NCI-H526 treated with DMSO at 0.1 percent for 48 hours (cell line): ENCODE measurements at regions not wholly inside any gene's neighbourhood (a gene's known extent, or its start where the extent isn't known, plus 50 kb on each side); places are given as distances from the start of the nearest gene placed in this dataset.
A peak's percentile ranks its signal among the peaks of the same experiment; 100 is the strongest.

Experiments
- DNase-seq: peaks from one replicate; lab custom pipeline; 2025; lab: John Stamatoyannopoulos, UW

- DNase-seq, result no peak
These were observed 210.0 kb upstream of the CST7 start for GRCh38 chr20:24738981-24739633.

DNA sequence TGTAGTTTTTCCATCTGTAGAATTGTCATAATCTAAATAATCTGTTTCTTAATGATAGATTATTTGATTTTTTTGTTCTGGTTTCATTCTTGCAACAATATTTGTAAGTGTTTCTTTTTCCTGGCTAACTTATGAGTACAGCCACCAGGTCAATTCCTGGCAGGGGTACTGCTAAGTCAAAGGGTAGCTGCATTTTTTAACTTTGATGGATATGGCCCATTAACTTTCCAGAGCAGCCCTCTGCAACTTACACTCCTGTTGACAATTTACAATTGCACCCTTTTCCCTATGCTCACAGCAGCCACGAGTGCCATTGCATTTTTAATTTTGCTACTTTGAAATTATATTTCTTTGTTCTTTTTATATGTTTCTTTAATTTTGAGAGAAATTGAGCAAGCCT is 209.3 kb upstream of the CST7 start:
- no peak for DNase-seq

- DNase-seq, result no peak
These were observed 207.5 kb upstream of the CST7 start for GRCh38 chr20:24741493-24742072.

GRCh38 chr20:24742436-24742835 is 206.6 kb upstream of the CST7 start:
- no peak for DNase-seq

GRCh38 chr20:24742989-24743388 is 206.1 kb upstream of the CST7 start:
- no peak for DNase-seq

DNA sequence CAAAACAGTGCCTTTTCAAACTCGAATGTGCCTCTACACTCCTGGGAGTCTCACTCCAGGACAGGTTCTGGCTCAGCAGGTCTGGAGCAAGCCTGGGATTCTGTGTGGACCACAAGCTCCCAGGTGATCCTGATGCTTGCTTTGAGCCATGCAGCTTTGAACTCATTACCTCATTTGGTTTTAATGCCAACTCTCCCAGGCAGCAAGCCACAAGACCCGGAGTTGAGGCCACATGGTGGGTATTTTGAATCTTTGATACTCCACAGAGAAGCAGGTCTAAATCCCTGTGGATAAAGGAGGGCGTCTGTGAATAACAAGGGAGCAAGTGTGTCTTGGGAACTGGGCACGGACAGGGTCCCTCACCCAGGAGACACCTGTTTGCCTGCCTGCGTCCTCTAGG is 205.4 kb upstream of the CST7 start:
- DNase-seq, result no peak

GRCh38 chr20:24744747-24745146 is 204.3 kb upstream of the CST7 start:
- no peak for DNase-seq

DNA sequence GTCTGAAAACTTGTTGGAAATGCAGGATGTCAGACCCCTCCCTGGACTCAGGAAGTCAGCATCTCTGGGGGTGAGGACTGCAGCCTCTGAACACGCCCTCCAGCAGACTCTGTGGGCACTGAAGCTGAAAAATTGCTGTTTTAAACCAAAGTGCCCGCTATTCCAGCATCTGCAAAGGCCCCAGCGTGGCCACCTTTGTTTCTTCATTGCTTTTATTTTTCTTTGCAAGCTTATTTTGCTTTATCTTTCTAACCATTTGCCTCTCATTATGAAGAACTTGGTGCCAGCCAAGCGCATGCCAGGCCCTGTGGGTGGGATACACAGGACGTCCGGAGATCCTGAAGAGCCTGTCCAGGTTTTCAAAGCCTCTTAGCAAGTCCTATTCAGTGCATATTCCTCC is 203.9 kb upstream of the CST7 start:
- no peak for DNase-seq

- DNase-seq, result no peak
These were observed 203.3 kb upstream of the CST7 start for GRCh38 chr20:24745617-24746350.

DNA sequence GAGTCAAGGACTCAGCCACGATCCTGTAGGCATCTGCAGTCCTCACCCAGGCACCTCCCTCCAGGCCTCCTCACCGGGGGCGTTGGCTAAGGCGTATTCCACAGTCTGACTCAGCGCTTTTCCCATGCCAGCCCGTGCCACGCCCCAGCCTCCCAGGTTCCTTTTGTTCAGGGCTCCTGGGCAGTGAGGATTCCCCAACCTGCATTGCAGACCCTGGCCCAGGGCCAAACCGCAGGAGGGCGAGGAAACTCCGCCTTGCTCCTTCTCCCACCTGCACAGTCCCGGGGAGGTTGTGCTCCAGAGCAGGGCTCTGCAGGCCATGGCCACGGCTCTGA is 202.8 kb upstream of the CST7 start:
- DNase-seq, result peak; percentile 62

- DNase-seq, result no peak
These were observed 201.9 kb upstream of the CST7 start for GRCh38 chr20:24747010-24747712.

DNA sequence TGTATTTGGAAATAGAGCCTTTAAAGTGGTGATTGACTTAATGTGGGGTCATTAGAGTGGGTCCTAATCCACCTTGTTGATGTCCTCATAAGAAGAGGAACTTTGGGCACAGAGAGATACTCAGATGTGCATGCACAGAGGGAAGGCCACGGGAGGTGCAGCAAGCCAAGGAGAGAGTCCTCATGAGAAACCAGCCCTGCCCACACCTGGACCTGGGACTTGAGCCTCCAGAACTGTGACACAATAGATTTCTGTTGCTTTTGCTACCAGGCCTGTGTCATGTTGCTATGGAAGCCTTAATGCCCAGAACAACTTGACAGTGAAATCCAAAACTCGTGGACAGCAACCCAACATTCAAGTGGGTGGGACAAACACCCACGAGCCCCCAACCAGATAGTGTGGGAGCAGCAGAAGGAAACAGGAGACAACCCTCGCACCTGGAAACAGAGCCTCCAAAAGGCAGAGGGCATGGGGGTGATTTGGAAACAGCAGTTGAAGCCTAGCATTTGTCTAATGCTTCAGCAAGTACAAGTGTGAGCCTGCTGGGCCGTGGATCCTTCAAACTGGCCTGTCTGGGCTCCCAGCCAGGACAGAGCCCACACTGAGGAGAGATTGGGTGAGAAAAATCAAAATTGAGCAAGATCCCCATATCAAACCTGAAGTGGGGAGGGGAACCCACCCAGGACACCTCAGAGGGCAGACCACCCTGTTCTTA is 201.0 kb upstream of the CST7 start:
- DNase-seq, result no peak

DNA sequence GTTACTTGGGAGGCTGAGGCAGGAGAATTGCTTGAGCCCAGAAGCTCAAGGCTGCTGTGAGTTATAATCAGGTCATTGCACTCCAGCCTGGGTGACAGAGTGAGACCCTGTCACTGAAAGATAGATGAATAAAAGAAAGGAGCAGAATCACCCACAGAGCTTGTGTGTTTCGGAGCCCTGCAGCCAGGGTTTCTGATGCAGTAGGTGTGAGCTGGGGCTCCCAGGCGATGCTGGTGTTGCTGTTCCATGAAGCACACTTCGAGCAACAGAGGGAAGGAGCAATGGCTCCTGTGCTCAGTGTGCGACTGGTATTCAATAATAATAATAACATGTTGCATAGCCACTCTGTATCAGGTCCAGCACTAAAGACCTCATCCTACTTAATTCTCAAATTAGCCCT is 197.5 kb upstream of the CST7 start:
- no peak for DNase-seq

DNA sequence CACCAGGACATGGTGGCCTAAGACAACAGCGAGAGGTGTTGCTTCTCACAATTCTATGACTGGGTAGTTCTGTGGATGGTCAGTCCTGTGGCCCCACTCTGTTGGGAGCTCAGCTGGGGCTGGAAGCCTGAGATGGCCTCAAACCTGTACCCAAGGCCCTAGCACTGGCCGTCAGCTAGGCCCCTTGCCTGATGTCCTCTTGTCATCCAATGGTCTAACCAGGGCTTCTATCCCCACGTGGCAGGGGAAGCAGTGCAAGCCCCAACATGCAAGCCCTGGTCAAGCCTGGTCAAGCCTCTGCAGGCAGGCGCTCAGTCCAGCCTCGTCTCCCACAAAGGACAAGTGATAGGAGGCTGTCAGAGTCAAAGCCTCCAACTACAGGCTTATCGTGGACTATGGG is 196.5 kb upstream of the CST7 start:
- no peak for DNase-seq

DNA sequence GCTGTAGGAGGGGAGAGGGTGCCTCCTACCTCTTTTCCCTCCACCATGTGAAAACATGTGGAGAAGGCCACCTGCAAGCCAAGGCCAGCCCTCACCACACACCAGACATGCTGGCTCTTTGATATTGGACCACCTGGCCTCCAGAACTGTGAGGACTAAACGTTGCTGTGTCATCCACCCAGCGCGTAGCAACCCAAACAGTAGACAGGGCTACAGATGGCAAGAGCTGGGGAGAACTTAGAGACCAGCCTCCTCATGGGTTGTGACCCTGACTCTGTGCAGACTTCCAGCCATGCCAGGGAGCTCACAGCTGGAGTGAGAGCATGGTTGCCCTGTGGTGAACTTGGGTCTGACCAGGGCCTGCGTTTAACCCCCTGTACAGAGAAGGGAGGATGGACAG is 195.9 kb upstream of the CST7 start:
- DNase-seq, result no peak

GRCh38 chr20:24754691-24755090 is 194.4 kb upstream of the CST7 start:
- DNase-seq, result no peak

DNA sequence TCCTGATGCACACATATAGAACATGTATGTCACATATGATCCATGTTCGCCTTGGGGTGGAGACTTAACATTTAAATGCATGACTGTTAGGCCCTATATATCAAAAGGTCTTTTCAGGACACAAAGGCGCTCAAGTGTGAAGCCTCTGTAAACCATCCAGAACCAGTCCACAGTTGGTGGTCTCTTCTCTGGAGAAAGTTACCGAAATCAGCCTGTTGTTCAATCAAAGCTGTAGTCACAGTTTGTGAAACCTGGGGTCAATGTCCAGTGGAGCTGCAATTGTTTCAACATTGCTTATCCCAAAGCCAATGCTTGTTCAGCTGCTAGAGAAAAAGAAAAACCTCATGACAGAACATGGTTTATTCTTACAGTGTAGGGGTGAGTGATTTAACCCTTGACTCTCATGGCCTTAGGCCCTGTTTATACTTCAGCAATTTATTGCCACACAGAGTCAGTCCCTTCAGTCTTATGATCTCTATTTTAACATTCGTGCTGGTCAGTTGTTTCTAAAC is 193.6 kb upstream of the CST7 start:
- DNase-seq, result peak; percentile 49

GRCh38 chr20:24756292-24757025 is 192.6 kb upstream of the CST7 start:
- DNase-seq, result no peak

DNA sequence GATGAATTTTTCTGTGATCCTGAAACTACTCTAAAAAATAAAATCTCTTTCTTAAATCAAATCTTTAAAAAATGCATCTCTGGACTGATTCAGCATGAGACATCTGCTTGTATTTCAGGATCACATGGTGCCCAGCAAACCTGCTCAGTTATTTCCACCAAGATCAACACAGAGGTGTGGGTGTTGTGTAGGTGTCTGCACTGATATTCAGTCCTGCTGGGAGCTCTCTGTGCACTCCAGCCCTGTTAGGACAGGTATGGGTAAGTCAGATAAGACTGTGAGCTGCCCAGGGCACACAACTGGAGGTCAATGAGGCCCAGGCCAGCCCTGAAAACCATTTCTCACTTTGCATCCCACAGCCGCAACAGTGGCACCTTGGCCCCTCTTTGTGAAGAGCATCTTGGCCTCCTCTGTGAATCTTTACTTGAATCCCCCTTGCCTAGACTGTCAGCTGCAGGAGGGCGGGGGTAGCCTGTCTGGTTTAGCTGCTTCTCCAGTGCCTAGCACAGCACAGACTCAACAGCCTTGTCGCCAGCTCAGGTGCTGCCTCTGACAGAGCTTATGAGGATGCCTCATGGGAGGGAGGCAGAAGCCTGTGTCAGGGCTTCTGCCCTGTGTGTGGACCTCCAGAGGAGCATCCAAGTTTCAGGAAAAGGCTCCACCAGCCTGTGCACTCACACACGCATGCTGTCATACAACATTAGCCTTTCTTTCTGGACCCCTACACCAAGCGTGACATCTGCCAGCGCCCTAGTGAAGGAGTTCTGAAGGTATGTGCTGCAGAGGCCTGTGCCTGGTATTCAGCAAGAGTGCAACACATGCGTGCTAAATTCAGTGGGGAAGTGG is 187.6 kb upstream of the CST7 start:
- DNase-seq, result no peak

DNA sequence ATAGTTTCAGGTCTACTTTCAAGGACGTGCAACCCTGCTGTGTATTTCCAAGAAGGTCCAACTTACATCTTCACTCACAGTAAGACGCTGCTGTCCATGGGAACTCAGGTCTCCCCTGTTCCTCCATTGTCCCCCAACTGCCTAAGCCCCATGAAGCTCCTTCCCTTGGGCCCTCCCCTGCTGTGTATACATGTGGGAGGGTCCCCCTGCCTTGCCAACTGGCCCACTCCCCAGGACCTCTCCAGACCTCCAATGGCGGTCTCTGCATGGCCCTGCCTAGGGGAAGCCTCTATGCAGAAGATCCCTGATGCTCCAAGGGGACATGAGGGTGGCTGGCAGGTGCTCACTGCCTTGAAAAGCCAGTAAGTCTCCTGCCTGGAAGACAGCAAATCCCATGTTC is 186.7 kb upstream of the CST7 start:
- no peak for DNase-seq
